HUES64 (cell line): ENCODE measurements at regions not wholly inside any gene's neighbourhood (a gene's known extent, or its start where the extent isn't known, plus 50 kb on each side); places are given as distances from the start of the nearest gene placed in this dataset.

Experiments
- H3K27ac ChIP-seq: 2 replicates; pipeline ENCODE4 v1.7.0; 2013; ENCODE audit warnings: low read depth, low read length, inconsistent platforms
- H3K27me3 ChIP-seq: 2 replicates; pipeline ENCODE4 v1.6.1; 2013; ENCODE audit warnings: mild to moderate bottlenecking, low read length; ENCODE audit not compliant: insufficient read depth
- H3K36me3 ChIP-seq: 2 replicates; pipeline ENCODE4 v1.6.1; 2013; ENCODE audit warnings: mild to moderate bottlenecking, low read length; ENCODE audit not compliant: insufficient read depth
- H3K4me1 ChIP-seq: 2 replicates; pipeline ENCODE4 v1.6.1; 2013; ENCODE audit warnings: mild to moderate bottlenecking, low read length, moderate library complexity; ENCODE audit not compliant: insufficient read depth
- H3K4me3 ChIP-seq: 2 replicates; pipeline ENCODE4 v1.5.1; 2013; ENCODE audit warnings: mild to moderate bottlenecking, low read length, moderate library complexity
- H3K9ac ChIP-seq: 2 replicates; pipeline ENCODE4 v1.6.1; 2013; ENCODE audit warnings: mild to moderate bottlenecking, low read depth, low read length
- H3K9me3 ChIP-seq: 2 replicates; pipeline ENCODE4 v1.6.1; 2013; ENCODE audit warnings: low read depth, low read length; ENCODE audit not compliant: insufficient read depth
- WGBS: fragments of 150-250, 120-280 bp; methylation state at CpG from one replicate; pipeline ENCODE4 v1.1.7; 2013; ENCODE audit warnings: missing lambda C conversion rate; 5-methylcytosine and 5-hydroxymethylcytosine counted together

DNA sequence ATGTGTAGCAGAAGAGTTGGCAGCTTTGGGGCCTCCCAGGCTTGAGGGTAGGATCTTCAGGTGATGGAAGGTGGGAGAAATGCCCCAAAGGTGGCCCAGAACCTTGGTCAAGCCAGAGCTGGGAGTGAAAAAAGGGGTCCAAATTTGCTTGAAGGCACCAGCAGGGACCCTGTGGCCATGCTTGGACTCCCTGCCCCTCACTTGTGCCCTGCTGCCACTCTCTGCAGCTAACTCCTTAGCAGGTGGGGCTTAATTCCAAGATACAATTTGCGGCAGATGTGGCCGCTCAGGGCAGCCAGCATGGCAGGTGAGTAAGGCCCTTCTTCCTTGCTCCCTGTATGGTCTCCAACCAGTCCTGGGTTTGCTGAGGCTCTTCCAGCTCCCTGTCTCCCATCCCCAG is 51.3 kb upstream of the ADRA1D start:
- H3K9me3 ChIP-seq: no peaks in the 10 kb centered on the region
- no peak overlapping the region for H3K4me3 ChIP-seq
- no peaks in the 10 kb centered on the region for H3K4me1 ChIP-seq
- H3K36me3 ChIP-seq: no peaks in the 10 kb centered on the region
- no peak overlapping the region for H3K27ac ChIP-seq
- no peak overlapping the region for H3K9ac ChIP-seq
- H3K27me3 ChIP-seq: no peaks in the 10 kb centered on the region
- 98% methylated on average over 2 of the region's 2 CpGs for WGBS

DNA sequence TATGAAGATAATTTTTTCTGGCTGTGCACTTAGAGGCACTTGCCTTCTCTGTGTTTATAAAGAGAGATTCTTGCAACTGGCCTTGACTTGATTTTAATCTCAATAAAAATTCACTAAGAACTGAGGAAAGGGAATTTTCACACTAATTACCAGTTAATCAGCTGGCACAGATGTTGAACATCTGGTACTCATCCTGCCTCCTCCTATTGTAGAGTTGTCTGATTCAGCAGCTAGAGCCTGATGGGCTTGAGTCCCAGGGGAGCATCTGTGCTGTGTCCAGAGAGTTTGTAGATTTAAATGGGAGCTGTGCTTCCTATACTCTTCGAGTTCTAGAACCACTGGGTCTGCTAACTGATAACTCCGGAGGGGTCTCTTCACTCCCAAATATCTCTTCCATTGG is 50.7 kb upstream of the ADRA1D start:
- no peaks in the 10 kb centered on the region for H3K36me3 ChIP-seq
- H3K4me3 ChIP-seq: no peak overlapping the region
- H3K27me3 ChIP-seq: no peaks in the 10 kb centered on the region
- H3K9me3 ChIP-seq: no peaks in the 10 kb centered on the region
- H3K9ac ChIP-seq: no peak overlapping the region
- 90% methylated on average over 2 of the region's 2 CpGs for WGBS
- H3K27ac ChIP-seq: no peak overlapping the region
- no peaks in the 10 kb centered on the region for H3K4me1 ChIP-seq

DNA sequence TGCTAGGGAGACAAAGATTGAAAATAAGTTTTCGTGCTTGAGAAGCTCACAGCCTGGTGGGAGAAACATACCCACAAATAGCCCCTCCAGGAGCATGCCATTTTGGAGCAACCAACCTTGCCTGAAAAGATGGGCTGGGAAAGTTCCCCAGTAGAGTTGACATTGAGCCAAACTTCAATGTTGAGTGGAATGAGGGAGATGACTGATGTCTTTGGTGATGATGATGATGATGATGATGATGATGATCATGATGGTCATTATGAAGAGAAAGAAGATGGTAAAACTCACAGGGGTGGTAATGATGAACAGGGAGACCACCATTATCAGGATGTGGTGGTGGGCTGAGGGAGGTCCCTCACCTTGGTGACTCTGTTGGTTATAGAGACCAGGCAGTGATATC is 50.1 kb upstream of the ADRA1D start:
- 91% methylated on average over 1 of the region's 1 CpG for WGBS
- Histone ChIP-seq H3K36me3 (no peaks in the 10 kb centered on the region), H3K27ac (no peak overlapping the region), H3K4me3 (no peak overlapping the region), H3K9ac (no peak overlapping the region), H3K4me1 (no peaks in the 10 kb centered on the region), H3K9me3 (no peaks in the 10 kb centered on the region), H3K27me3 (no peaks in the 10 kb centered on the region)
